IMR-90 (cell line): ENCODE measurements at regions not wholly inside any gene's neighbourhood (a gene's known extent, or its start where the extent isn't known, plus 50 kb on each side); places are given as distances from the start of the nearest gene placed in this dataset.

ENCODE experiments used
- ATAC-seq: fragments of 200-7000 bp; cut with Tn5 transposase; 2 replicates; pipeline ENCODE4 v1.9.1; 2020; ENCODE audit warnings: low read depth, mild to moderate bottlenecking, moderate library complexity
- BruUV-seq: library from RNA; stranded (reverse); fragments of 400-500 nt; replicated peaks from 2 replicates; lab custom pipeline; 2021; lab: Mats Ljungman, UMichigan
- CTCF ChIA-PET: fragments of 300-600 bp; formaldehyde crosslinking; extraction: SDS; loops from one replicate; lab custom pipeline; 2021; ENCODE audit warnings: antibody characterized with exemption; lab: Yijun Ruan, JAX
- POLR2A ChIA-PET: fragments of 300-600 bp; sonication (Branson Sonifier 250); formaldehyde crosslinking; loops from one replicate; lab custom pipeline; 2022; ENCODE audit warnings: antibody characterized with exemption; ENCODE audit not compliant: unreplicated experiment; lab: Charles Lee
- DNase-seq: peaks from one replicate; pipeline ENCODE4 v3.0.0; 2013
- H2AFZ ChIP-seq: replicated peaks from 2 replicates; pipeline ENCODE3; 2013; ENCODE audit warnings: low read length, mild to moderate bottlenecking; ENCODE audit not compliant: poor library complexity
- H2AK5ac ChIP-seq: 2 replicates; pipeline ENCODE4 v1.6.1; 2013; ENCODE audit warnings: low read depth, low read length, inconsistent platforms
- H2AK9ac ChIP-seq: replicated peaks from 2 replicates; pipeline ENCODE3; 2013; ENCODE audit warnings: mild to moderate bottlenecking, low read depth, low read length, moderate library complexity; ENCODE audit not compliant: poor library complexity
- H2BK120ac ChIP-seq: 2 replicates; pipeline ENCODE4 v1.6.1; 2013; ENCODE audit warnings: low read depth, low read length, inconsistent platforms
- H2BK15ac ChIP-seq: 3 replicates; pipeline ENCODE4 v1.6.1; 2013; ENCODE audit warnings: low read depth, low read length, inconsistent platforms
- H2BK20ac ChIP-seq: 2 replicates; pipeline ENCODE4 v1.6.1; 2013; ENCODE audit warnings: low read depth, mild to moderate bottlenecking, inconsistent platforms, low read length, moderate library complexity
- H2BK5ac ChIP-seq: 2 replicates; pipeline ENCODE4 v1.6.1; 2013; ENCODE audit warnings: mild to moderate bottlenecking, low read depth, low read length, inconsistent platforms; ENCODE audit not compliant: poor library complexity, severe bottlenecking
- H3K14ac ChIP-seq: replicated peaks from 2 replicates; pipeline ENCODE4 v1.6.1; 2013; ENCODE audit warnings: low read depth, low read length, inconsistent platforms
- H3K18ac ChIP-seq: 2 replicates; pipeline ENCODE4 v1.6.1; 2013; ENCODE audit warnings: low read depth, low read length, control low read depth
- H3K23ac ChIP-seq: 2 replicates; pipeline ENCODE4 v1.6.1; 2013; ENCODE audit warnings: low read depth, low read length, inconsistent platforms
- H3K27ac ChIP-seq: 2 replicates; pipeline ENCODE4 v1.5.1; 2013; ENCODE audit warnings: mild to moderate bottlenecking, control low read depth, low read length; ENCODE audit not compliant: insufficient read depth
- H3K27me3 ChIP-seq: 2 replicates; pipeline ENCODE4 v1.6.1; 2013; ENCODE audit warnings: low read length; ENCODE audit not compliant: control insufficient read depth, insufficient read depth
- H3K36me3 ChIP-seq: 2 replicates; pipeline ENCODE4 v1.6.1; 2013; ENCODE audit warnings: low read length, mixed read lengths; ENCODE audit not compliant: control insufficient read depth, insufficient read depth
- H3K4ac ChIP-seq: 2 replicates; pipeline ENCODE4 v1.6.1; 2013; ENCODE audit warnings: low read depth, low read length, inconsistent platforms
- H3K4me1 ChIP-seq: 2 replicates; pipeline ENCODE4 v1.6.1; 2013; ENCODE audit warnings: low read length, mixed read lengths; ENCODE audit not compliant: control insufficient read depth, insufficient read depth
- H3K4me2 ChIP-seq: 2 replicates; pipeline ENCODE4 v1.6.1; 2013; ENCODE audit warnings: low read depth, mild to moderate bottlenecking, control low read depth, low read length, moderate library complexity
- H3K4me3 ChIP-seq: 2 replicates; pipeline ENCODE4 v1.5.1; 2013; ENCODE audit warnings: low read depth, mild to moderate bottlenecking, control low read depth, low read length, moderate library complexity; ENCODE audit not compliant: insufficient read depth
- H3K56ac ChIP-seq: 2 replicates; pipeline ENCODE4 v1.6.1; 2013; ENCODE audit warnings: low read length, inconsistent platforms; ENCODE audit not compliant: insufficient read depth; ENCODE audit errors: extremely low read depth
- H3K79me1 ChIP-seq, 2 experiments: 2 replicates each; pipeline ENCODE4 v1.6.1; 2013; ENCODE audit warnings: low read length in 2 of 2, inconsistent platforms in 1 of 2, low read depth in 1 of 2
- H3K9ac ChIP-seq: 2 replicates; pipeline ENCODE4 v1.6.1; 2013; ENCODE audit warnings: low read depth, low read length, control low read depth
- H3K9me1 ChIP-seq: 2 replicates; pipeline ENCODE4 v1.6.1; 2013; ENCODE audit warnings: low read length, inconsistent platforms; ENCODE audit not compliant: insufficient read depth
- H3K9me3 ChIP-seq: 2 replicates; pipeline ENCODE4 v1.6.1; 2013; ENCODE audit warnings: low read length; ENCODE audit not compliant: control insufficient read depth, insufficient read depth
- H4K20me1 ChIP-seq: 2 replicates; pipeline ENCODE4 v1.6.1; 2013; ENCODE audit warnings: low read length, inconsistent platforms; ENCODE audit not compliant: insufficient read depth
- H4K5ac ChIP-seq: 2 replicates; pipeline ENCODE4 v1.6.1; 2013; ENCODE audit warnings: mild to moderate bottlenecking, low read depth, low read length, control low read depth
- H4K8ac ChIP-seq, 2 experiments: 2 replicates each; pipeline ENCODE4 v1.6.1; 2013; ENCODE audit warnings: low read depth in 2 of 2, low read length in 2 of 2, control low read depth in 1 of 2, inconsistent platforms in 1 of 2
- H4K91ac ChIP-seq: 2 replicates; pipeline ENCODE4 v1.6.1; 2013; ENCODE audit warnings: low read depth, low read length, inconsistent platforms; ENCODE audit not compliant: insufficient read depth
- CEBPB ChIP-seq: IDR thresholded peaks from 2 replicates; pipeline ENCODE4 v1.6.1; 2012; ENCODE audit warnings: low read depth, low read length, improper control_type of control experiment
- CTCF ChIP-seq: conservative IDR thresholded peaks from 2 replicates; pipeline ENCODE4 v1.5.1; 2012; ENCODE audit warnings: mild to moderate bottlenecking, low read depth, low read length, improper control_type of control experiment
- ELK1 ChIP-seq: fragments of 150-350 bp; IDR thresholded peaks from 2 replicates; pipeline ENCODE4 v1.6.1; 2016; ENCODE audit warnings: low read depth, mild to moderate bottlenecking, low read length, moderate library complexity, borderline replicate concordance
- MAFK ChIP-seq: IDR thresholded peaks from 2 replicates; pipeline ENCODE4 v1.6.1; 2012; ENCODE audit warnings: low read depth, low read length, improper control_type of control experiment
- NFE2L2 ChIP-seq: fragments of 150-350 bp; IDR thresholded peaks from 2 replicates; pipeline ENCODE4 v1.6.1; 2016; ENCODE audit warnings: low read depth, mild to moderate bottlenecking, low read length
- POLR2A ChIP-seq: IDR thresholded peaks from 2 replicates; pipeline ENCODE4 v1.6.1; 2012; ENCODE audit warnings: mild to moderate bottlenecking, low read depth, low read length
- RAD21 ChIP-seq: IDR thresholded peaks from 2 replicates; pipeline ENCODE4 v1.6.1; 2012; ENCODE audit warnings: low read length, improper control_type of control experiment
- RFX5 ChIP-seq: IDR thresholded peaks from 2 replicates; pipeline ENCODE4 v1.8.0; 2012; ENCODE audit warnings: low read depth, mild to moderate bottlenecking, low read length, moderate library complexity
- USF2 ChIP-seq: fragments of 150-350 bp; IDR thresholded peaks from 2 replicates; pipeline ENCODE4 v1.6.1; 2017; ENCODE audit warnings: mild to moderate bottlenecking, antibody characterized with exemption, low read length, low read depth
- WGBS, 2 experiments: methylation state at CpG; one replicate each; pipeline versions ENCODE4 v1.1.5 to v1.1.7; 2013; ENCODE audit warnings: missing lambda C conversion rate in 2 of 2; ENCODE audit not compliant: insufficient read length in 1 of 2; ENCODE audit errors: extremely low coverage in 2 of 2; 5-methylcytosine and 5-hydroxymethylcytosine counted together
- dilution Hi-C: fragments of 300-500 bp; cut with HindIII; formaldehyde crosslinking; loops from one replicate; pipeline ENCODE4 v1.14.3; 2018; ENCODE audit warnings: low sequenced_read_pairs; ENCODE audit not compliant: unreplicated experiment
- in situ Hi-C: fragments of 300-500 bp; cut with MboI; formaldehyde crosslinking; loops from 3 replicates; pipeline ENCODE4 v1.14.3; 2019; ENCODE audit warnings: low sequenced_read_pairs, inconsistent platforms, mixed read lengths
- intact Hi-C: fragments of 100-400 bp; cut with micrococcal nuclease; formaldehyde crosslinking; loops from 2 replicates; pipeline ENCODE4 v1.10.0; 2022

- POLR2A ChIA-PET, result no interaction called here
- H3K18ac ChIP-seq, result no peak overlapping the region
- no peaks in the 10 kb centered on the region for H4K20me1 ChIP-seq
- no peak overlapping the region for H4K91ac ChIP-seq
- no peaks in the 10 kb centered on the region for H3K36me3 ChIP-seq
- TF ChIP-seq RAD21 (no peak), NFE2L2 (no peak), POLR2A (no peak), CEBPB (no peak), CTCF (no peak), RFX5 (no peak), MAFK (no peak), ELK1 (no peak), USF2 (no peak)
- DNase-seq (no peak), ATAC-seq (no peak)
- dilution Hi-C loops (no loop called here), in situ Hi-C loops (no loop called here), intact Hi-C loops (no loop called here)
- no peak overlapping the region for H3K56ac ChIP-seq
- CTCF ChIA-PET, result no interaction called here
- no peaks in the 10 kb centered on the region for H3K79me1 ChIP-seq
- H3K9me3 ChIP-seq, result peaks cover 4% of the 10 kb centered on the region; the same call in 1 of the 2 replicates
- H2BK5ac ChIP-seq, result no peak overlapping the region
- no peak overlapping the region for H3K23ac ChIP-seq
- no peak overlapping the region for H2AFZ ChIP-seq
- no peak overlapping the region for H3K27ac ChIP-seq
- H3K14ac ChIP-seq, result no peak overlapping the region
- no peaks in the 10 kb centered on the region for H3K27me3 ChIP-seq
- no peak overlapping the region for H3K4ac ChIP-seq
- no peak overlapping the region for H2AK9ac ChIP-seq
- no peak overlapping the region for H3K9ac ChIP-seq
- H2BK15ac ChIP-seq, result no peak overlapping the region
- H3K4me2 ChIP-seq, result no peak overlapping the region
- H3K9me1 ChIP-seq, result no peaks in the 10 kb centered on the region
- no peak overlapping the region for H2BK20ac ChIP-seq
- no peak overlapping the region for H2AK5ac ChIP-seq
- H4K8ac ChIP-seq, result no peak overlapping the region
- BruUV-seq, result no TSS peak
- no peak overlapping the region for H2BK120ac ChIP-seq
- no peaks in the 10 kb centered on the region for H3K4me1 ChIP-seq
- WGBS, 2 experiments, result 68% methylated on average over 15 of the region's 41 CpGs; no CpG with 5 or more reads in 1 of the 2 experiments
- H4K5ac ChIP-seq, result no peak overlapping the region
- no peak overlapping the region for H3K4me3 ChIP-seq
These were observed 1884.8 kb downstream of the TP53TG3F start for GRCh38 chr16:35344012-35344762.
